A549 (cell line): ENCODE measurements at regions not wholly inside any gene's neighbourhood (a gene's known extent, or its start where the extent isn't known, plus 50 kb on each side); places are given as distances from the start of the nearest gene placed in this dataset.

Experiments
- ATAC-seq, 2 experiments: fragments of 200-7000 bp in 1 of 2; fragments of >200 bp in 1 of 2; cut with Nextera tagmentation in 1 of 2; cut with Tn5 transposase in 1 of 2; 3 replicates each; pipeline versions ENCODE4 v1.8.0 to v1.9.1; 2018 to 2020; ENCODE audit warnings: mild to moderate bottlenecking in 1 of 2, moderate library complexity in 1 of 2
- CTCF ChIA-PET: fragments of 300-600 bp; sonication (Branson Sonifier 250); formaldehyde crosslinking; extraction: SDS; loops from one replicate; lab custom pipeline; 2021; ENCODE audit warnings: antibody characterized with exemption, inconsistent platforms; lab: Yijun Ruan, JAX
- POLR2A ChIA-PET: fragments of 350-600 bp; formaldehyde crosslinking; extraction: SDS; loops from one replicate; lab custom pipeline; 2021; ENCODE audit warnings: antibody characterized with exemption, inconsistent platforms; lab: Yijun Ruan, JAX
- DNase-seq, 2 experiments: peaks; one replicate each; pipeline versions ENCODE4 v3.0.0 to v3.0.0-alpha.2; 2011 to 2016; ENCODE audit warnings: low read depth in 1 of 2, low spot score in 1 of 2
- FAIRE-seq: peaks from 2 replicates; lab custom pipeline; 2011; peaks lifted over from hg19 to GRCh38; lab: Jason Lieb, UNC
- H3K27ac ChIP-seq, 2 experiments: fragments of >200 bp; sonication (Bioruptor Twin); formaldehyde crosslinking; 3 replicates each; pipeline ENCODE4 v1.5.1; 2016 to 2017
- H3K4me1 ChIP-seq: fragments of >200 bp; sonication (Bioruptor Twin); formaldehyde crosslinking; 3 replicates; pipeline ENCODE4 v1.6.1; 2016
- H3K4me2 ChIP-seq: fragments of >200 bp; sonication (Bioruptor Twin); formaldehyde crosslinking; 3 replicates; pipeline ENCODE4 v1.6.1; 2016
- H3K4me3 ChIP-seq: fragments of >200 bp; sonication (Bioruptor Twin); formaldehyde crosslinking; 3 replicates; pipeline ENCODE4 v1.5.1; 2016
- H3K9me3 ChIP-seq: fragments of >200 bp; sonication (Bioruptor Twin); formaldehyde crosslinking; 3 replicates; pipeline ENCODE4 v1.6.1; 2016
- BHLHE40 ChIP-seq: IDR thresholded peaks from 2 replicates; pipeline ENCODE4 v1.6.1; 2012; ENCODE audit warnings: low read depth, low read length, inconsistent platforms
- CEBPB ChIP-seq, 2 experiments: fragments of >200 bp in 1 of 2; sonication (Bioruptor Twin) in 1 of 2; formaldehyde crosslinking in 1 of 2; IDR thresholded peaks; 2 replicates each; pipeline ENCODE4 v1.6.1; 2012 to 2016
- EHF ChIP-seq: fragments of 250-450 bp; sonication (Bioruptor Pico); IDR thresholded peaks from 2 replicates; pipeline ENCODE4 v1.5.0; 2020; ENCODE audit warnings: mild to moderate bottlenecking
- FOSB ChIP-seq: fragments of 250-450 bp; sonication (Bioruptor Pico); IDR thresholded peaks from 2 replicates; pipeline ENCODE4 v1.5.0; 2020; ENCODE audit warnings: mild to moderate bottlenecking, moderate library complexity
- FOSL2 ChIP-seq, 2 experiments: fragments of 450-650 bp in 1 of 2; fragments of >200 bp in 1 of 2; sonication (Bioruptor Twin) in 1 of 2; formaldehyde crosslinking; IDR thresholded peaks; 2 replicates each; pipeline versions ENCODE4 v1.5.0 to v1.6.1; 2016 to 2020; ENCODE audit warnings: mild to moderate bottlenecking in 1 of 2, moderate library complexity in 1 of 2
- HEYL ChIP-seq: fragments of 250-450 bp; sonication (Bioruptor Pico); IDR thresholded peaks from 2 replicates; pipeline ENCODE4 v1.8.0; 2021; ENCODE audit warnings: mild to moderate bottlenecking, moderate library complexity
- HOXA7 ChIP-seq: fragments of 250-450 bp; sonication (Bioruptor Pico); IDR thresholded peaks from 2 replicates; pipeline ENCODE4 v1.5.0; 2020; ENCODE audit warnings: mild to moderate bottlenecking, moderate library complexity
- KDM1A ChIP-seq: fragments of 200-600 bp; sonication (generic); IDR thresholded peaks from 2 replicates; pipeline ENCODE4 v1.6.1; 2016; ENCODE audit warnings: low read depth, mild to moderate bottlenecking
- KDM5A ChIP-seq: fragments of 200-600 bp; sonication (generic); IDR thresholded peaks from 2 replicates; pipeline ENCODE4 v1.6.1; 2016; ENCODE audit warnings: antibody characterized with exemption, mild to moderate bottlenecking
- NPAS2 ChIP-seq: fragments of 250-450 bp; sonication (Bioruptor Pico); IDR thresholded peaks from 2 replicates; pipeline ENCODE4 v1.8.0; 2022; ENCODE audit warnings: mild to moderate bottlenecking, moderate library complexity, borderline replicate concordance
- PHF8 ChIP-seq: fragments of 200-600 bp; sonication (generic); IDR thresholded peaks from 2 replicates; pipeline ENCODE4 v1.6.1; 2016; ENCODE audit warnings: low read depth, mild to moderate bottlenecking, antibody characterized with exemption, moderate library complexity, borderline replicate concordance
- POLR2AphosphoS2 ChIP-seq: conservative IDR thresholded peaks from 2 replicates; pipeline ENCODE4 v1.6.1; 2012; ENCODE audit warnings: low read length, improper control_type of control experiment, inconsistent platforms
- SMC3 ChIP-seq: fragments of >200 bp; sonication (Bioruptor Twin); formaldehyde crosslinking; IDR thresholded peaks from 3 replicates; pipeline ENCODE4 v1.6.1; 2018; ENCODE audit warnings: inconsistent platforms
- SREBF2 ChIP-seq: fragments of 450-650 bp; IDR thresholded peaks from 2 replicates; pipeline ENCODE4 v1.6.1; 2014; ENCODE audit warnings: mild to moderate bottlenecking, moderate library complexity
- ZSCAN20 ChIP-seq: fragments of 250-450 bp; sonication (Bioruptor Pico); IDR thresholded peaks from 2 replicates; pipeline ENCODE4 v1.8.0; 2022; ENCODE audit warnings: mild to moderate bottlenecking, moderate library complexity
- WGBS: methylation state at CpG from one replicate; pipeline ENCODE4 v1.1.6; 2017; ENCODE audit errors: missing lambda C conversion rate; 5-methylcytosine and 5-hydroxymethylcytosine counted together
- TF ChIP-seq, protein P1 (sequence below): IDR thresholded peaks from 2 replicates; pipeline ENCODE4 v1.6.1; 2012
- TF ChIP-seq, protein P2 (sequence below): IDR thresholded peaks from 2 replicates; pipeline ENCODE4 v1.6.1; 2012
- TF ChIP-seq, protein P3 (sequence below): fragments of 200-600 bp; sonication (generic); IDR thresholded peaks from 2 replicates; pipeline ENCODE4 v1.6.1; 2016; ENCODE audit warnings: antibody characterized with exemption, mild to moderate bottlenecking, moderate library complexity
- TF ChIP-seq, protein P4 (sequence below): fragments of 450-650 bp; IDR thresholded peaks from 2 replicates; pipeline ENCODE4 v1.6.1; 2014; ENCODE audit warnings: antibody characterized with exemption
- TF ChIP-seq, protein P5 (sequence below): fragments of 250-450 bp; sonication (Bioruptor Pico); IDR thresholded peaks from 2 replicates; pipeline ENCODE4 v1.5.0; 2021; ENCODE audit warnings: mild to moderate bottlenecking, moderate library complexity, borderline replicate concordance
- TF ChIP-seq, protein P6 (sequence below): fragments of >200 bp; sonication (Bioruptor Twin); formaldehyde crosslinking; IDR thresholded peaks from 3 replicates; pipeline ENCODE4 v1.6.1; 2016
- TF ChIP-seq, protein P7 (sequence below): fragments of 250-450 bp; sonication (Bioruptor Pico); IDR thresholded peaks from 2 replicates; pipeline ENCODE4 v1.5.0; 2020; ENCODE audit warnings: low read depth, mild to moderate bottlenecking, moderate library complexity

DNA sequence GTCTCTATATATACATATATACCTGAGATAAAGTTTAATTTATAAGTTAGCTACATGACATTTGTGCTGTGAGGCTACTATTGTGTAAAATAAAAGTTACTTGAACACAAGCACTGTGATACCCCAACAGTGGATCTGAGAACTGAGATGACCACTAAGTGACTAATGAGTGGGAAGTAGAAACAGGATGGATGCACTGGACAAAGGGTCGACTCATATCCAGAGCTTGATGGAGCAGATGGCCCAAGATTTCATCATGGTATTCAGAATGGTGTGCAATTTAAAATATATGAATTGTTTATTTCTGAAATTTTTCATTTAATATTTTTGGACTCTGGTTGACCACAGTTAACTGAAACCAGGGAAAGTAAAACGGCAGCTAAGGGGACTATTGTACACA is 908.6 kb upstream of the MDGA2 start:
- whole genome bisulfite sequencing, result 1% methylated on average over 2 of the region's 2 CpGs
- FAIRE-seq, result no peak
- ATAC-seq, result no peak
- POLR2A ChIA-PET, result no interaction called here
- H3K4me2 ChIP-seq, result no peak overlapping the region
- H3K27ac ChIP-seq, result no peak overlapping the region
- TF ChIP-seq BHLHE40 (no peak), FOSB (CRISPR knock-in tag) (no peak), ZSCAN20 (CRISPR knock-in tag) (no peak), SREBF2 (no peak), SMC3 (no peak), PHF8 (no peak), FOSL2 (IDR thresholded peaks at IDR 0.05) (no peak), FOSL2 (CRISPR knock-in tag; IDR thresholded peaks at IDR 0.05) (no peak)
- CTCF ChIA-PET, result no interaction called here
- H3K4me1 ChIP-seq, result no peaks in the 10 kb centered on the region
- no peaks in the 10 kb centered on the region for H3K9me3 ChIP-seq
- H3K4me3 ChIP-seq, result no peak overlapping the region
- DNase-seq, result no peak

DNA sequence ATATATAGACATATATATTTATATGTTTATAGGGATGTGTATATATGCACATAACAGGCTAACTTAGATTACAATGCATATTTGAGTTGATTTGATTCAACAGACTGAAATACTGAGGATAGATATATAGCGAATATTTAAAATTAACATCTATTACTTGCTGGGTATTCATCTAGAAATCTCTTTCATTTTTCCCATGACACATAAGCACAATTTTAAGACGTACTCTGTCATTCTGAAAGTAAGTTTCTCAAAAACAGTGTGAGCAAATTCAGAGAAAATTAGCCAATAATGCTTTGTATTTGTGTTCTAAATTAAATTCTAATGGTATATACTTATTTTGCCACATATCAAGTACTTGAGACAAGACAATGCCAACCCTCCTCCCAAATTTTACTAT is 907.5 kb upstream of the MDGA2 start:
- FAIRE-seq (no peak), ATAC-seq (no peak), DNase-seq (no peak)
- H3K4me3 ChIP-seq, result no peak overlapping the region
- no peak overlapping the region for H3K4me2 ChIP-seq
- H3K27ac ChIP-seq, result no peak overlapping the region
- H3K4me1 ChIP-seq, result no peaks in the 10 kb centered on the region
- CTCF ChIA-PET, result no interaction called here
- WGBS, result 2% methylated on average over 2 of the region's 2 CpGs
- TF ChIP-seq HEYL (CRISPR knock-in tag) (no peak), BHLHE40 (no peak), POLR2AphosphoS2 (no peak), KDM1A (no peak), KDM5A (no peak)
- TF ChIP-seq, protein P1, sequence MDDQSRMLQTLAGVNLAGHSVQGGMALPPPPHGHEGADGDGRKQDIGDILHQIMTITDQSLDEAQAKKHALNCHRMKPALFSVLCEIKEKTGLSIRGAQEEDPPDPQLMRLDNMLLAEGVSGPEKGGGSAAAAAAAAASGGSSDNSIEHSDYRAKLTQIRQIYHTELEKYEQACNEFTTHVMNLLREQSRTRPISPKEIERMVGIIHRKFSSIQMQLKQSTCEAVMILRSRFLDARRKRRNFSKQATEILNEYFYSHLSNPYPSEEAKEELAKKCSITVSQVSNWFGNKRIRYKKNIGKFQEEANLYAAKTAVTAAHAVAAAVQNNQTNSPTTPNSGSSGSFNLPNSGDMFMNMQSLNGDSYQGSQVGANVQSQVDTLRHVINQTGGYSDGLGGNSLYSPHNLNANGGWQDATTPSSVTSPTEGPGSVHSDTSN, result no peak
- TF ChIP-seq, protein P2, sequence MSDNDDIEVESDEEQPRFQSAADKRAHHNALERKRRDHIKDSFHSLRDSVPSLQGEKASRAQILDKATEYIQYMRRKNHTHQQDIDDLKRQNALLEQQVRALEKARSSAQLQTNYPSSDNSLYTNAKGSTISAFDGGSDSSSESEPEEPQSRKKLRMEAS, result no peak
- H3K9me3 ChIP-seq, result no peaks in the 10 kb centered on the region
- POLR2A ChIA-PET, result no interaction called here

DNA sequence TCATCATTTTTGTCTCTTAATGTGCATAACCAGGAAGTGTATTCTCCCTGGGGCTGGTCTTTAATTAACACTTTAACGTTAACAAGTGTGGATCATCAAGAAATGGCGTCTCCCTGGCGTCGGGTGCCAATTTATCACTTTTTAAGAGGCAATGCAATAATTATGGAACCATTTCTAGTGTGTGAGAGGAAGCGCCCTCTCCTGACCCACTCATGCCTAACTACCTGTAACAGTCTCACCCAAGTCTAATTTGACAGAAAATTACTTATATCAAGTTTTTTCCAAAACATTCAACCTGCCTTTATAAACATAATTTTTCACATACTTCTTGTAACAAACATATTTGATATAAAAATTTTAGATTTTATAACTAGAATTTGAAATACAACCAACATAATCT is 905.3 kb upstream of the MDGA2 start:
- DNase-seq, result no peak
- no peak for TF ChIP-seq CEBPB (IDR thresholded peaks at IDR 0.05)
- TF ChIP-seq, protein P3, sequence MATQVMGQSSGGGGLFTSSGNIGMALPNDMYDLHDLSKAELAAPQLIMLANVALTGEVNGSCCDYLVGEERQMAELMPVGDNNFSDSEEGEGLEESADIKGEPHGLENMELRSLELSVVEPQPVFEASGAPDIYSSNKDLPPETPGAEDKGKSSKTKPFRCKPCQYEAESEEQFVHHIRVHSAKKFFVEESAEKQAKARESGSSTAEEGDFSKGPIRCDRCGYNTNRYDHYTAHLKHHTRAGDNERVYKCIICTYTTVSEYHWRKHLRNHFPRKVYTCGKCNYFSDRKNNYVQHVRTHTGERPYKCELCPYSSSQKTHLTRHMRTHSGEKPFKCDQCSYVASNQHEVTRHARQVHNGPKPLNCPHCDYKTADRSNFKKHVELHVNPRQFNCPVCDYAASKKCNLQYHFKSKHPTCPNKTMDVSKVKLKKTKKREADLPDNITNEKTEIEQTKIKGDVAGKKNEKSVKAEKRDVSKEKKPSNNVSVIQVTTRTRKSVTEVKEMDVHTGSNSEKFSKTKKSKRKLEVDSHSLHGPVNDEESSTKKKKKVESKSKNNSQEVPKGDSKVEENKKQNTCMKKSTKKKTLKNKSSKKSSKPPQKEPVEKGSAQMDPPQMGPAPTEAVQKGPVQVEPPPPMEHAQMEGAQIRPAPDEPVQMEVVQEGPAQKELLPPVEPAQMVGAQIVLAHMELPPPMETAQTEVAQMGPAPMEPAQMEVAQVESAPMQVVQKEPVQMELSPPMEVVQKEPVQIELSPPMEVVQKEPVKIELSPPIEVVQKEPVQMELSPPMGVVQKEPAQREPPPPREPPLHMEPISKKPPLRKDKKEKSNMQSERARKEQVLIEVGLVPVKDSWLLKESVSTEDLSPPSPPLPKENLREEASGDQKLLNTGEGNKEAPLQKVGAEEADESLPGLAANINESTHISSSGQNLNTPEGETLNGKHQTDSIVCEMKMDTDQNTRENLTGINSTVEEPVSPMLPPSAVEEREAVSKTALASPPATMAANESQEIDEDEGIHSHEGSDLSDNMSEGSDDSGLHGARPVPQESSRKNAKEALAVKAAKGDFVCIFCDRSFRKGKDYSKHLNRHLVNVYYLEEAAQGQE, result no peak
- TF ChIP-seq SREBF2, result no peak
- TF ChIP-seq, protein P1, result no peak
- TF ChIP-seq FOSL2 (IDR thresholded peaks at IDR 0.05), result no peak
- no peak for TF ChIP-seq FOSL2 (CRISPR knock-in tag; IDR thresholded peaks at IDR 0.05)
- TF ChIP-seq, protein P4, sequence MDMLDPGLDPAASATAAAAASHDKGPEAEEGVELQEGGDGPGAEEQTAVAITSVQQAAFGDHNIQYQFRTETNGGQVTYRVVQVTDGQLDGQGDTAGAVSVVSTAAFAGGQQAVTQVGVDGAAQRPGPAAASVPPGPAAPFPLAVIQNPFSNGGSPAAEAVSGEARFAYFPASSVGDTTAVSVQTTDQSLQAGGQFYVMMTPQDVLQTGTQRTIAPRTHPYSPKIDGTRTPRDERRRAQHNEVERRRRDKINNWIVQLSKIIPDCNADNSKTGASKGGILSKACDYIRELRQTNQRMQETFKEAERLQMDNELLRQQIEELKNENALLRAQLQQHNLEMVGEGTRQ, result no peak
- TF ChIP-seq, protein P2, result no peak
- no peak for TF ChIP-seq KDM5A
- TF ChIP-seq, protein P5, sequence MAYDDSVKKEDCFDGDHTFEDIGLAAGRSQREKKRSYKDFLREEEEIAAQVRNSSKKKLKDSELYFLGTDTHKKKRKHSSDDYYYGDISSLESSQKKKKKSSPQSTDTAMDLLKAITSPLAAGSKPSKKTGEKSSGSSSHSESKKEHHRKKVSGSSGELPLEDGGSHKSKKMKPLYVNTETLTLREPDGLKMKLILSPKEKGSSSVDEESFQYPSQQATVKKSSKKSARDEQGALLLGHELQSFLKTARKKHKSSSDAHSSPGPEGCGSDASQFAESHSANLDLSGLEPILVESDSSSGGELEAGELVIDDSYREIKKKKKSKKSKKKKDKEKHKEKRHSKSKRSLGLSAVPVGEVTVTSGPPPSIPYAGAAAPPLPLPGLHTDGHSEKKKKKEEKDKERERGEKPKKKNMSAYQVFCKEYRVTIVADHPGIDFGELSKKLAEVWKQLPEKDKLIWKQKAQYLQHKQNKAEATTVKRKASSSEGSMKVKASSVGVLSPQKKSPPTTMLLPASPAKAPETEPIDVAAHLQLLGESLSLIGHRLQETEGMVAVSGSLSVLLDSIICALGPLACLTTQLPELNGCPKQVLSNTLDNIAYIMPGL (CRISPR knock-in tag), result no peak
- no peak for TF ChIP-seq NPAS2 (CRISPR knock-in tag)
- no peak for TF ChIP-seq HOXA7 (CRISPR knock-in tag)
- TF ChIP-seq EHF (CRISPR knock-in tag), result no peak
- TF ChIP-seq, protein P6, sequence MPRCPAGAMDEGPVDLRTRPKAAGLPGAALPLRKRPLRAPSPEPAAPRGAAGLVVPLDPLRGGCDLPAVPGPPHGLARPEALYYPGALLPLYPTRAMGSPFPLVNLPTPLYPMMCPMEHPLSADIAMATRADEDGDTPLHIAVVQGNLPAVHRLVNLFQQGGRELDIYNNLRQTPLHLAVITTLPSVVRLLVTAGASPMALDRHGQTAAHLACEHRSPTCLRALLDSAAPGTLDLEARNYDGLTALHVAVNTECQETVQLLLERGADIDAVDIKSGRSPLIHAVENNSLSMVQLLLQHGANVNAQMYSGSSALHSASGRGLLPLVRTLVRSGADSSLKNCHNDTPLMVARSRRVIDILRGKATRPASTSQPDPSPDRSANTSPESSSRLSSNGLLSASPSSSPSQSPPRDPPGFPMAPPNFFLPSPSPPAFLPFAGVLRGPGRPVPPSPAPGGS, result no peak
- TF ChIP-seq, protein P7, sequence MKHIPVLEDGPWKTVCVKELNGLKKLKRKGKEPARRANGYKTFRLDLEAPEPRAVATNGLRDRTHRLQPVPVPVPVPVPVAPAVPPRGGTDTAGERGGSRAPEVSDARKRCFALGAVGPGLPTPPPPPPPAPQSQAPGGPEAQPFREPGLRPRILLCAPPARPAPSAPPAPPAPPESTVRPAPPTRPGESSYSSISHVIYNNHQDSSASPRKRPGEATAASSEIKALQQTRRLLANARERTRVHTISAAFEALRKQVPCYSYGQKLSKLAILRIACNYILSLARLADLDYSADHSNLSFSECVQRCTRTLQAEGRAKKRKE (CRISPR knock-in tag), result no peak

More for the DNA sequence above, 905.3 kb upstream of the MDGA2 start:
- ATAC-seq (no peak), FAIRE-seq (no peak)
- WGBS, result 3% methylated on average over 5 of the region's 5 CpGs
- Histone ChIP-seq H3K4me2 (no peak overlapping the region), H3K4me1 (no peaks in the 10 kb centered on the region), H3K4me3 (no peak overlapping the region), H3K9me3 (no peaks in the 10 kb centered on the region; the same call in 2 of the 3 replicates), H3K27ac (no peak overlapping the region)
- CTCF ChIA-PET, result no interaction called here
- POLR2A ChIA-PET, result no interaction called here
